H9 (cell line): ENCODE measurements at regions not wholly inside any gene's neighbourhood (a gene's known extent, or its start where the extent isn't known, plus 50 kb on each side); places are given as distances from the start of the nearest gene placed in this dataset.

ENCODE experiments used
- DNase-seq: peaks from one replicate; pipeline ENCODE4 v3.0.0-alpha.2; 2017
- H2AFZ ChIP-seq: one replicate; pipeline ENCODE4 v1.6.1; 2013; ENCODE audit warnings: mild to moderate bottlenecking, low read length, control low read depth, moderate library complexity
- H2AK5ac ChIP-seq: 2 replicates; pipeline ENCODE4 v1.6.1; 2013; ENCODE audit warnings: low read length, control low read depth, mixed read lengths; ENCODE audit not compliant: insufficient read length
- H2BK120ac ChIP-seq: one replicate; pipeline ENCODE4 v1.6.1; 2013; ENCODE audit warnings: low read depth, mild to moderate bottlenecking, low read length, control low read depth, inconsistent platforms; ENCODE audit not compliant: poor library complexity, severe bottlenecking
- H2BK12ac ChIP-seq: 2 replicates; pipeline ENCODE4 v1.6.1; 2013; ENCODE audit warnings: low read length, control low read depth, mixed read lengths, low read depth; ENCODE audit not compliant: insufficient read length
- H2BK15ac ChIP-seq: 2 replicates; pipeline ENCODE4 v1.6.1; 2013; ENCODE audit warnings: low read depth, low read length, control low read depth
- H2BK20ac ChIP-seq: one replicate; pipeline ENCODE4 v1.6.1; 2013; ENCODE audit warnings: low read depth, mild to moderate bottlenecking, low read length, control low read depth, inconsistent platforms; ENCODE audit not compliant: poor library complexity, severe bottlenecking
- H2BK5ac ChIP-seq: 2 replicates; pipeline ENCODE4 v1.6.1; 2013; ENCODE audit warnings: low read length, control low read depth, mixed read lengths; ENCODE audit not compliant: insufficient read length
- H3K14ac ChIP-seq: 2 replicates; pipeline ENCODE4 v1.6.1; 2013; ENCODE audit warnings: low read length, control low read depth; ENCODE audit not compliant: insufficient read depth
- H3K18ac ChIP-seq: 2 replicates; pipeline ENCODE4 v1.6.1; 2013; ENCODE audit warnings: low read depth, mild to moderate bottlenecking, mixed read lengths, low read length, control low read depth; ENCODE audit not compliant: insufficient read length
- H3K23ac ChIP-seq: 2 replicates; pipeline ENCODE4 v1.6.1; 2013; ENCODE audit warnings: low read length, control low read depth, mixed read lengths, low read depth; ENCODE audit not compliant: insufficient read length
- H3K23me2 ChIP-seq: 2 replicates; pipeline ENCODE4 v1.6.1; 2013; ENCODE audit warnings: low read depth, mild to moderate bottlenecking, mixed read lengths, low read length, control low read depth; ENCODE audit not compliant: insufficient read length, poor library complexity, severe bottlenecking
- H3K27ac ChIP-seq: 2 replicates; pipeline ENCODE4 v1.5.1; 2013; ENCODE audit warnings: low read length, control low read depth, mixed read lengths, low read depth; ENCODE audit not compliant: insufficient read length
- H3K27me3 ChIP-seq: 2 replicates; pipeline ENCODE4 v1.6.1; 2013; ENCODE audit warnings: low read length, control low read depth, inconsistent platforms; ENCODE audit not compliant: insufficient read depth
- H3K4ac ChIP-seq: 2 replicates; pipeline ENCODE4 v1.6.1; 2013; ENCODE audit warnings: low read depth, mild to moderate bottlenecking, control low read depth, inconsistent platforms, low read length, moderate library complexity
- H3K4me1 ChIP-seq: 2 replicates; pipeline ENCODE4 v1.6.1; 2013; ENCODE audit warnings: low read length, control low read depth, inconsistent platforms; ENCODE audit not compliant: insufficient read depth
- H3K4me2 ChIP-seq: 2 replicates; pipeline ENCODE4 v1.6.1; 2013; ENCODE audit warnings: low read length, control low read depth, mixed read lengths; ENCODE audit not compliant: insufficient read length, insufficient read depth
- H3K56ac ChIP-seq: 2 replicates; pipeline ENCODE4 v1.6.1; 2013; ENCODE audit warnings: low read depth, mild to moderate bottlenecking, mixed read lengths, low read length, control low read depth; ENCODE audit not compliant: insufficient read length
- H3K79me1 ChIP-seq: 2 replicates; pipeline ENCODE4 v1.6.1; 2013; ENCODE audit warnings: low read depth, mild to moderate bottlenecking, moderate library complexity, low read length, control low read depth, inconsistent platforms; ENCODE audit not compliant: insufficient read depth, poor library complexity, severe bottlenecking
- H3K79me2 ChIP-seq: 2 replicates; pipeline ENCODE4 v1.6.1; 2013; ENCODE audit warnings: low read length, control low read depth, inconsistent platforms; ENCODE audit not compliant: insufficient read depth
- H3K9ac ChIP-seq: 2 replicates; pipeline ENCODE4 v1.6.1; 2013; ENCODE audit warnings: low read length, control low read depth, mixed read lengths; ENCODE audit not compliant: insufficient read length; ENCODE audit errors: extremely low read depth
- H3K9me3 ChIP-seq: one replicate; pipeline ENCODE4 v1.6.1; 2013; ENCODE audit warnings: low read depth, low read length, inconsistent platforms; ENCODE audit not compliant: control insufficient read depth
- H3T11ph ChIP-seq: one replicate; pipeline ENCODE4 v1.6.1; 2013; ENCODE audit warnings: mild to moderate bottlenecking, low read length, control low read depth, inconsistent platforms
- H4K20me1 ChIP-seq: one replicate; pipeline ENCODE4 v1.6.1; 2013; ENCODE audit not compliant: control insufficient read depth, insufficient read length, insufficient read depth
- H4K5ac ChIP-seq: 2 replicates; pipeline ENCODE4 v1.6.1; 2013; ENCODE audit warnings: low read depth, mild to moderate bottlenecking, mixed read lengths, low read length, control low read depth; ENCODE audit not compliant: insufficient read length
- H4K8ac ChIP-seq: replicated peaks from 2 replicates; pipeline ENCODE4 v1.6.1; 2013; ENCODE audit warnings: low read length, control low read depth, mixed read lengths, low read depth; ENCODE audit not compliant: insufficient read length
- H4K91ac ChIP-seq: 2 replicates; pipeline ENCODE4 v1.6.1; 2013; ENCODE audit warnings: low read depth, mild to moderate bottlenecking, moderate library complexity, mixed read lengths, low read length, control low read depth; ENCODE audit not compliant: insufficient read length
- H3K27ac Mint-ChIP-seq, 3 experiments: 2 replicates in 2 of 3; 3 replicates in 1 of 3; pipeline ENCODE4 v1.8.0; 2020 to 2021; ENCODE audit warnings: mixed read lengths in 3 of 3, mild to moderate bottlenecking in 1 of 3, moderate library complexity in 1 of 3
- H3K27me3 Mint-ChIP-seq: 2 replicates; pipeline ENCODE4 v1.8.0; 2021; ENCODE audit warnings: low read depth, mild to moderate bottlenecking, moderate library complexity, mixed read lengths
- H3K36me3 Mint-ChIP-seq, 3 experiments: 2 replicates in 2 of 3; 3 replicates in 1 of 3; pipeline ENCODE4 v1.8.0; 2020 to 2021; ENCODE audit warnings: low read depth in 3 of 3, mixed read lengths in 3 of 3; ENCODE audit not compliant: insufficient read depth in 1 of 3
- H3K4me1 Mint-ChIP-seq, 2 experiments: 2 replicates each; pipeline ENCODE4 v1.8.0; 2020; ENCODE audit warnings: mixed read lengths in 2 of 2
- H3K4me3 Mint-ChIP-seq, 2 experiments: 2 replicates in 1 of 2; 3 replicates in 1 of 2; pipeline ENCODE4 v1.8.0; 2020 to 2021; ENCODE audit warnings: mild to moderate bottlenecking in 2 of 2, mixed read lengths in 2 of 2, moderate library complexity in 1 of 2
- H3K9me3 Mint-ChIP-seq, 2 experiments: 2 replicates in 1 of 2; 3 replicates in 1 of 2; pipeline ENCODE4 v1.8.0; 2020; ENCODE audit warnings: mild to moderate bottlenecking in 2 of 2, mixed read lengths in 2 of 2, moderate library complexity in 1 of 2
- TF ChIP-seq, protein P1 (sequence below): fragments of 200-600 bp; sonication (generic); conservative IDR thresholded peaks from 3 replicates; pipeline ENCODE4 v1.8.0; 2021; ENCODE audit warnings: antibody characterized with exemption, mild to moderate bottlenecking

DNA sequence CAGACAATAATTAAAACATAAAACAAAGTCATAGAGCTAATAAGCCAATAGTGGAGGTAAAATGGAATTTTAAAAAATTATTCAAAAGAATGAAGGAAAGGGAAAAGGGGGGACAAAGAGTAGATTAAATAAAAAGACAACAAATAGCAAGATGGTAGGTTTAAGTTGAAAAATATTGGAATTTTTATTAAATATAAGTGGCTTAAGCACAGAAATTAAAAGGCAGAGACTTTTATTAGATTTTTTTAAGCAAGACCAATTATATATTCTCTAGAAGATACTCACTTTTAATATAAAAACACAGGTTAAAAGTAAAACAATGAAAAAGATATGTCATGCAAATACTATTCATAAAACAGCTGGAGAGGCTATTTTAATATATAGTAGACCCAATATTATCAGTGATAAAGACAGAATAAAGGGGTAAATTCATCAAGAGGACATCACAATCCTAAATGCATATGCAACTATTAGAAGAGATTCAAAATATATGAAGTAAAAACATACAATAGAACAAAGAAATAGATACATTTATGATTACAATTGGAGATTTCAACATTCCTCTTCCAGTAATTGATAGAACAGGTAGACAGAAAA, 98.7 kb downstream of the CYP26B1 start:
- H2BK12ac ChIP-seq: no peak overlapping the region
- H3K23me2 ChIP-seq: no peaks in the 10 kb centered on the region
- H4K5ac ChIP-seq: no peak overlapping the region
- H3K27me3 ChIP-seq: no peaks in the 10 kb centered on the region
- peaks cover 0 to 14% (median 1%) of the 10 kb centered on the region in 3 experiments; a peak in 3 of 7 replicates for H3K36me3 Mint-ChIP-seq
- H3K27me3 Mint-ChIP-seq: peaks cover 3% of the 10 kb centered on the region; the same call in 1 of the 2 replicates
- no peak overlapping the region for H4K91ac ChIP-seq
- H3K18ac ChIP-seq: no peak overlapping the region
- H3T11ph ChIP-seq: no peak overlapping the region
- no peak overlapping the region for H3K56ac ChIP-seq
- no peak overlapping the region for H4K8ac ChIP-seq
- no peak overlapping the region for H3K4ac ChIP-seq
- no peak overlapping the region for H3K4me3 Mint-ChIP-seq
- no peak overlapping the region for H2BK20ac ChIP-seq
- H3K14ac ChIP-seq: no peak overlapping the region
- H2AFZ ChIP-seq: no peak overlapping the region
- H3K9me3 Mint-ChIP-seq: peaks cover 30 to 36% of the 10 kb centered on the region in 2 experiments
- H2BK15ac ChIP-seq: no peak overlapping the region
- no peak overlapping the region for H3K27ac ChIP-seq
- H3K4me1 Mint-ChIP-seq: no peaks in the 10 kb centered on the region
- no peaks in the 10 kb centered on the region for H3K4me1 ChIP-seq
- H3K9me3 ChIP-seq: peaks cover 4% of the 10 kb centered on the region
- no peaks in the 10 kb centered on the region for H4K20me1 ChIP-seq
- no peak overlapping the region for H3K9ac ChIP-seq
- no peak overlapping the region for H2BK120ac ChIP-seq
- no peak overlapping the region for H3K4me2 ChIP-seq
- TF ChIP-seq, protein P1, sequence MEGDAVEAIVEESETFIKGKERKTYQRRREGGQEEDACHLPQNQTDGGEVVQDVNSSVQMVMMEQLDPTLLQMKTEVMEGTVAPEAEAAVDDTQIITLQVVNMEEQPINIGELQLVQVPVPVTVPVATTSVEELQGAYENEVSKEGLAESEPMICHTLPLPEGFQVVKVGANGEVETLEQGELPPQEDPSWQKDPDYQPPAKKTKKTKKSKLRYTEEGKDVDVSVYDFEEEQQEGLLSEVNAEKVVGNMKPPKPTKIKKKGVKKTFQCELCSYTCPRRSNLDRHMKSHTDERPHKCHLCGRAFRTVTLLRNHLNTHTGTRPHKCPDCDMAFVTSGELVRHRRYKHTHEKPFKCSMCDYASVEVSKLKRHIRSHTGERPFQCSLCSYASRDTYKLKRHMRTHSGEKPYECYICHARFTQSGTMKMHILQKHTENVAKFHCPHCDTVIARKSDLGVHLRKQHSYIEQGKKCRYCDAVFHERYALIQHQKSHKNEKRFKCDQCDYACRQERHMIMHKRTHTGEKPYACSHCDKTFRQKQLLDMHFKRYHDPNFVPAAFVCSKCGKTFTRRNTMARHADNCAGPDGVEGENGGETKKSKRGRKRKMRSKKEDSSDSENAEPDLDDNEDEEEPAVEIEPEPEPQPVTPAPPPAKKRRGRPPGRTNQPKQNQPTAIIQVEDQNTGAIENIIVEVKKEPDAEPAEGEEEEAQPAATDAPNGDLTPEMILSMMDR: no peak
- H3K79me2 ChIP-seq: no peaks in the 10 kb centered on the region
- no peak overlapping the region for H3K23ac ChIP-seq
- no peak overlapping the region for H3K27ac Mint-ChIP-seq
- no peaks in the 10 kb centered on the region for H3K79me1 ChIP-seq
- DNase-seq: no peak
- no peak overlapping the region for H2BK5ac ChIP-seq
- H2AK5ac ChIP-seq: no peak overlapping the region
